Spleen (tissue), 11 donors: ENCODE measurements at regions not wholly inside any gene's neighbourhood (a gene's known extent, or its start where the extent isn't known, plus 50 kb on each side); places are given as distances from the start of the nearest gene placed in this dataset.
"Not testable (repeated sequence)": the region's sequence is repeated elsewhere in the genome, so short reads cannot be mapped to it uniquely, and the experiment has no call there.

Experiments
- DNase-seq: peaks from one replicate; pipeline ENCODE4 v3.0.0-alpha.2; 2020
- H3K27ac ChIP-seq, 8 donors: fragments of 200-600 bp; sonication (generic) in 7 of 8; 1 replicate in 4 of 8; 2 replicates in 4 of 8; pipeline versions ENCODE4 v1.5.0 to v1.8.0; 2016 to 2021; ENCODE audit warnings: inconsistent platforms in 4 of 8, mild to moderate bottlenecking in 4 of 8, moderate library complexity in 1 of 8
- H3K27me3 ChIP-seq, 7 donors: fragments of 200-600 bp; sonication (generic) in 6 of 7; replicated peaks in 1 of 7; 1 replicate in 4 of 7; 2 replicates in 3 of 7; pipeline versions ENCODE4 v1.5.0 to v1.8.0; 2016 to 2021; ENCODE audit warnings: inconsistent platforms in 3 of 7, mild to moderate bottlenecking in 1 of 7
- H3K36me3 ChIP-seq, 6 donors: fragments of 200-600 bp; sonication (generic) in 5 of 6; 1 replicate in 4 of 6; 2 replicates in 2 of 6; pipeline versions ENCODE4 v1.5.0 to v1.8.0; 2016 to 2021; ENCODE audit warnings: inconsistent platforms in 2 of 6
- H3K4me1 ChIP-seq, 6 donors: fragments of 200-600 bp; sonication (generic) in 5 of 6; 1 replicate in 3 of 6; 2 replicates in 3 of 6; pipeline versions ENCODE4 v1.5.0 to v1.8.0; 2016 to 2021; ENCODE audit warnings: inconsistent platforms in 3 of 6
- H3K4me3 ChIP-seq, 8 donors: fragments of 200-600 bp; sonication (generic) in 7 of 8; 1 replicate in 4 of 8; 2 replicates in 4 of 8; pipeline versions ENCODE4 v1.5.0 to v1.8.0; 2016 to 2021; ENCODE audit warnings: inconsistent platforms in 4 of 8, mild to moderate bottlenecking in 4 of 8, moderate library complexity in 2 of 8
- H3K9me3 ChIP-seq, 8 donors: fragments of 200-600 bp; sonication (generic) in 7 of 8; 1 replicate in 4 of 8; 2 replicates in 4 of 8; pipeline versions ENCODE4 v1.5.0 to v1.8.0; 2016 to 2021; ENCODE audit warnings: inconsistent platforms in 4 of 8
- CTCF ChIP-seq, 11 experiments: fragments of 200-600 bp in 7 of 11; fragments of 450-650 bp in 4 of 11; sonication (generic) in 4 of 11; IDR thresholded peaks in 8 of 11; conservative IDR thresholded peaks in 3 of 11; 1 replicate in 7 of 11; 2 replicates in 4 of 11; pipeline versions ENCODE4 v1.4.0 to v1.8.0; 2016 to 2021; ENCODE audit warnings: antibody characterized with exemption in 11 of 11, inconsistent platforms in 4 of 11, mild to moderate bottlenecking in 1 of 11
- POLR2A ChIP-seq, 3 donors: fragments of 450-650 bp; IDR thresholded peaks; one replicate each; pipeline ENCODE4 v1.5.1; 2017; ENCODE audit warnings: antibody characterized with exemption in 3 of 3, mild to moderate bottlenecking in 1 of 3
- POLR2AphosphoS5 ChIP-seq, 3 donors: sonication (generic); formaldehyde crosslinking; IDR thresholded peaks; one replicate each; pipeline ENCODE4 v1.5.1; 2017; ENCODE audit warnings: antibody characterized with exemption in 3 of 3
- WGBS, 5 donors: extraction: QIAGEN DNeasy Blood & Tissue Kit in 3 of 5; methylation state at CpG; one replicate each; pipeline versions ENCODE4 v1.1.5 to v1.1.7; 2013 to 2018; 5-methylcytosine and 5-hydroxymethylcytosine counted together
- intact Hi-C: fragments of 100-400 bp; cut with DNase I; formaldehyde crosslinking; loops from one replicate; pipeline ENCODE4 v1.15.0; 2023; ENCODE audit warnings: low total_unique reads
- donor health status: healthy with polysubstance abuse.
- donor health status: DM: no; HTN: no; CAD: no; lungs with moderate emphysema.
- donor health status: DM: no; HTN: no; CAD: no.
- donor health status: Bipolar disorder and iron deficiency.
- donor health status: healthy.
- donor health status: DM: no; HTN: no; CAD: no.
- donor health status: DM: yes; HTN: yes; CAD: no.

DNA sequence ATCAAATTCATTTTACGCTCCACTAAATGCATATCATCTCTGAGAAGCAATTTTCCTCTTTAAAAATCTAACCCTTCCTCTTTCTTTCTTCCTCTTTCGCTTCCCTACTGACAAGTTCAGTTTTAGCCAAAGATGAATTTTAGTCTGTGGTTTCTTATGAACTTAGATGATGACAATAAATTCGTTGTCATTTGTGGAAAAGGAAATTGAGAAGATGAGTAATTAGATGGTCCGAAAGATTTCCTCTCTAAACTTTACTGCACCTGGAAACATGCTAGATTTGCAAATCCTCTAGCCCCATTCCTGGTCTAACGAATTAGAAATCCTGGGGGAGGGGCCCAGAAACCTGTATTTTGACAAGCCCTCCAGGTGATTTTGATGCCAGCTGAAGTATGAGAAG lies 855.4 kb upstream of the CHORDC1 start:
- TF ChIP-seq CTCF (IDR thresholded peaks at IDR 0.05 in 8 of 11, conservative IDR thresholded peaks at IDR 0.05 in 3 of 11) (no peak), POLR2A (IDR thresholded peaks at IDR 0.05) (no peak), POLR2AphosphoS5 (IDR thresholded peaks at IDR 0.05) (no peak)
- WGBS, 5 donors = 26 to 41% (median 31%) methylated on average over 5 of the region's 5 CpGs

GRCh38 chr11:91075032-91075695 lies 852.3 kb upstream of the CHORDC1 start:
- no peaks in the 10 kb centered on the region for H3K36me3 ChIP-seq
- H3K4me1 ChIP-seq = no peaks in the 10 kb centered on the region
- WGBS, 5 donors = 47 to 68% (median 49%) methylated on average over 2 of the region's 2 CpGs
- H3K27me3 ChIP-seq = no peaks in the 10 kb centered on the region
- no peak for DNase-seq
- intact Hi-C loops = no loop called here
- H3K27ac ChIP-seq = no peak overlapping the region
- H3K4me3 ChIP-seq = no peak overlapping the region
- H3K9me3 ChIP-seq = peaks cover 0 to 15% (median 0%) of the 10 kb centered on the region in 8 donors
- TF ChIP-seq POLR2A (IDR thresholded peaks at IDR 0.05) (no peak), POLR2AphosphoS5 (IDR thresholded peaks at IDR 0.05) (no peak), CTCF (IDR thresholded peaks at IDR 0.05 in 8 of 11, conservative IDR thresholded peaks at IDR 0.05 in 3 of 11) (no peak)

More for the DNA sequence above, 855.4 kb upstream of the CHORDC1 start:
- no peak for DNase-seq
- H3K4me1 ChIP-seq = no peaks in the 10 kb centered on the region
- H3K36me3 ChIP-seq = no peaks in the 10 kb centered on the region
- no peak overlapping the region for H3K27ac ChIP-seq
- intact Hi-C loops = no loop called here
- no peak overlapping the region for H3K4me3 ChIP-seq
- no peaks in the 10 kb centered on the region for H3K27me3 ChIP-seq
- H3K9me3 ChIP-seq = peaks cover 0 to 6% (median 0%) of the 10 kb centered on the region in 8 donors

DNA sequence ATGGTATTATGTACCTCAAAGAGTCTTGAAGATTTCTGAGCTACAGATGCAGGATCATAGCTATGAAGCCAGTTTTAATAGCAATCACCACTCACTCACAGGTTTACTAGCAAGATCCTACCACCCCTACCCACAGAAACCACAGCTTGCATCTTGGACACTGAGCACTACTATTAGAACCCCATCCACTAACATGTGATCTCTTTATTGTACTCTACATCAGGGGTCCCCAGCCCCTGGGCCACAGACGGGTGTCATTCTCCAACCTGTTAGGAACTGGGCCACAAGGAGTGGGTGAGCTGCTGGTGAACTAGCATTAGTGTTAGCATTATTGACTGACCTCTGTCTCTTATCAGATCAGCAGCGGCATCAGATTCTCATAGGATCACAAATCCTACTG lies 844.8 kb upstream of the CHORDC1 start:
- Histone ChIP-seq H3K4me3 (no peak overlapping the region), H3K27ac (no peak overlapping the region), H3K9me3 (peaks cover 0 to 9% (median 0%) of the 10 kb centered on the region in 8 donors), H3K36me3 (no peaks in the 10 kb centered on the region), H3K4me1 (no peaks in the 10 kb centered on the region), H3K27me3 (no peaks in the 10 kb centered on the region)
- intact Hi-C loops = no loop called here
- TF ChIP-seq CTCF (IDR thresholded peaks at IDR 0.05 in 8 of 11, conservative IDR thresholded peaks at IDR 0.05 in 3 of 11) = no peak
- TF ChIP-seq POLR2AphosphoS5 (IDR thresholded peaks at IDR 0.05) = no peak
- no peak for TF ChIP-seq POLR2A (IDR thresholded peaks at IDR 0.05)
- WGBS, 5 donors = 81 to 100% (median 90%) methylated on average over 2 of the region's 2 CpGs
- DNase-seq = no peak

DNA sequence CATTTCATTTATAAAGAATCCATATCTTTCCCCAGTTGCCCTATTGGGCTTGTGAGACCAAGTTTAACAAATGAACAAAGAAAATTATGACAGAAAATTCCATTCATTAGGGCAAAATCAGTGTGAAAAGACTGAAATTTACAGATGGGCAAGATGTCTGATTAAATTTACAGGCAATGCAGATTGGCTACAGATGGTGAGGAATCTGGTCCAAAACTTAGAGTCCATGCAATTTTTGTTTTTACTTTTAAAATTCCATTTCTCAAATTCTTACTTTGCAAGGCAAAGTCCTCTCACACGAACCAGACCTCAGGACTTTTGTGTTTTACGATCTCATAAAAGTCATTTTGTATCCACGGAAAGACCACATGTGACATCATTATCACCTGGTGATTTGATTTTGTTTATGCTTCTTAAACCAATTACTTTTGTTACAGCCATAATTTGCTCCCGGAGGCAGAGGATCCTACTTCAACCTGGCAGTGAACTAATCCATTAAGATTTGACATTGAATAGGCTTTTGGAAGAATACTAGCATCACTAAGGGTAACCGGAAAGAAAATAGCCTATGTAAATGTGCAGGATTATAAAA lies 843.7 kb upstream of the CHORDC1 start:
- Histone ChIP-seq H3K36me3 (no peaks in the 10 kb centered on the region), H3K4me1 (no peaks in the 10 kb centered on the region), H3K27me3 (no peaks in the 10 kb centered on the region), H3K4me3 (no peak overlapping the region), H3K9me3 (peaks cover 0 to 3% (median 0%) of the 10 kb centered on the region in 8 donors), H3K27ac (no peak overlapping the region)
- DNase-seq = no peak
- WGBS, 5 donors = 65 to 75% (median 72%) methylated on average over 5 of the region's 5 CpGs
- TF ChIP-seq POLR2A (IDR thresholded peaks at IDR 0.05) = no peak
- TF ChIP-seq POLR2AphosphoS5 (IDR thresholded peaks at IDR 0.05) = no peak
- TF ChIP-seq CTCF (IDR thresholded peaks at IDR 0.05 in 8 of 11, conservative IDR thresholded peaks at IDR 0.05 in 3 of 11) = no peak
- intact Hi-C loops = no loop called here

- H3K9me3 ChIP-seq = peaks cover 0 to 18% (median 2%) of the 10 kb centered on the region in 8 donors
- intact Hi-C loops, H3K27me3 ChIP-seq, H3K4me1 ChIP-seq, H3K27ac ChIP-seq, H3K4me3 ChIP-seq, H3K36me3 ChIP-seq: not testable (repeated sequence)
- DNase-seq = peak; percentile 56
- WGBS, 5 donors = 95 to 100% (median 97%) methylated on average over 3 to 29 of the region's 29 CpGs; no CpG with 5 or more reads in 1 of the 5 donors
These were observed 840.5 kb upstream of the CHORDC1 start for GRCh38 chr11:91063399-91063798.
